Stimulated activated CD4-positive, alpha-beta T cell treated with anti-CD3 and anti-CD28 coated beads, TNF-alpha, amount 100 ng/mL, for 24 hours (primary cell): ENCODE measurements at regions not wholly inside any gene's neighbourhood (a gene's known extent, or its start where the extent isn't known, plus 50 kb on each side); places are given as distances from the start of the nearest gene placed in this dataset.

Experiments used
- DNase-seq, 3 experiments: peaks; one replicate each; pipeline ENCODE4 v3.0.0-alpha.2; 2020; ENCODE audit warnings: low read depth in 3 of 3

DNA sequence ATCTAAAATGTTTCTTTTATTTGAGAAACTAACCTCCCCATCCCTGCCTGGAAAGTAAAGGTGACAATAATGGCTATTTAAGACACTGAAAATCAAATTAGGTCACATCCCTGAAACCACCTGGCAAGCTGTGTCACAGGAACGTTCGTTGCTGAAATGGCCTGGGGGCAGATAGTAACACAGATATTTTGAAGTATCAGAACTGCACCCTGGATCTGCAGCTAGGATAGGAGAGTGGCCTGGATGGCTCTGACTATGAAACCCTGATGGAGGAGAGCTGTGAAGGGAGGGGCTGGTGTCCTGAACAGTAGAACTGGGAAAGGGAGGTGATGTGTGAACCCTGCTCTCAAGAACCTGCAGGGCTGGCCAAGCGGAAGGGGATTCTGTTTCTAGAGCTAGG lies 648.3 kb upstream of the CFAP20DC start:
- no peak for DNase-seq

DNA sequence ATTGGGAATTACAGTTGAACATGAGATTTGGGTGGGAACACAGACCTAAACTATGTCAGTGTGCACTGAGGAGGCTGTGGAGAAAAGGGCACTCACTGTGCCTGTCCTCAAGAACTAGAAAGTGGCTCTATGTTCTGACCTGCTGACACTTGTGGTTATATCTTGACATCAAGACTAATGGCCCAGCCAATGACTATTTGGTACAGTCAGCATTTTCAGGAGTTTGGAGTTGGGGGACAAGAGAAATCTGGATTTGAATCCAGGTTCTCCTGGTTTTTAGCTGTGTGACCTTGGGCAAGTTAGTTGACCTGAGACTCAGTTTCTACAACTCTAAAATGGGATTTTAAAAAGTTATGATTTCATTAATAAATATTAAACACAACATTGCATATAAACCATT lies 647.0 kb upstream of the CFAP20DC start:
- no peak for DNase-seq

DNA sequence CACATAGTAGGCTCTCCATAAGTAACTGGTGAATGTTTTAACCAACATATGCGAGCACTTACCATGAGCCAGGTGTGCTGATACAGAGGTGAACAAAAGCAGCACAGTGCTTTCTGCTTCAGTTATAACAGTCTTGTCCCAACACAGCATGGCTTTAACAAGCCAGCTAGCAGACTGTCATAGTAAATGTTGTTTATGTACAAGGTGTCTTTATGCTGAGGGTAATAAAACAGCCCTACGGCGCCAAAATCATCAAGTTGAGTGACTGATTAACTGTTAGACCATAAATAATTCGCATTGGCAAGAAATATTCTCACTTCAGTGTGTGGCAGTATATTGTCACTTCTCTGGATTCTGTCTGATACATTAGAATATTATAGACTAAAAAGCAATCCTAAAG lies 646.0 kb upstream of the CFAP20DC start:
- DNase-seq = no peak

DNA sequence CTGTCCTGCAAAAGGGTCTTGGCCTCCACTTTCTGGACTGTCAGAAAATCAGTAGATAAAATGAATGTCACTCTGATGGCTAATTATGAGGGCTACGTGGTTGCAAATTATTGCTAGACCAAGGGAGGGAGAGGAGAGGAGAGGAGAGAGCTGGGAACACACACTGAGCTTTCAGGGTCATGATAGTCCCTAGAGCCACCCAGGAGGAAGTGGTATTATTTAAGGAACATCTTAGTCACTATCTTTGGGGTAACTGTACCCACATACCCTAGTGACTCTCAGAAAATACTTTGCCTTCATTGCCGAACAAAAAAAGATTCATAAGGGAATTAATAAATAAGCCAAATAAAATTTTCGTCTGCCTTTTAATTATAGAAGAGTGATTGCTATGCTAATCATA lies 642.3 kb upstream of the CFAP20DC start:
- no peak for DNase-seq

DNA sequence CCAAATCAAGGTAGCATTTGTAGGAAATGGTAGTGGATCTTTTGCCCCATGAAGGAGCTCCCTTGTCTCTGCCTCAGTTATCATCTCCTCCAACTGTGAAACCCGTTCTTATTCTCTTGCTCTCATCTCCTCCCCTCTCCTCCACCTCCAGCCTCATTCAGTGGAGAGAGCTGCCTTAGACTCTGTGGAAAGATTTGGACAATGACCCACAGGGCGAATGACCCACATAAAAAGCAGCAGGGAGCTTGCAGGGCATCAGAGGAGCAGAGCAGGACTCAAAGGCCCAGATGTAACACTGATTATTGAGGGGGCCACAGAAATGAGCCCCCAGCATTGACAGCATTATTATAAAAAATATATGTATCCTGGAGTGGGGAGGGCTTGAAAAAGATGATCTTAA lies 641.1 kb upstream of the CFAP20DC start:
- no peak for DNase-seq

DNA sequence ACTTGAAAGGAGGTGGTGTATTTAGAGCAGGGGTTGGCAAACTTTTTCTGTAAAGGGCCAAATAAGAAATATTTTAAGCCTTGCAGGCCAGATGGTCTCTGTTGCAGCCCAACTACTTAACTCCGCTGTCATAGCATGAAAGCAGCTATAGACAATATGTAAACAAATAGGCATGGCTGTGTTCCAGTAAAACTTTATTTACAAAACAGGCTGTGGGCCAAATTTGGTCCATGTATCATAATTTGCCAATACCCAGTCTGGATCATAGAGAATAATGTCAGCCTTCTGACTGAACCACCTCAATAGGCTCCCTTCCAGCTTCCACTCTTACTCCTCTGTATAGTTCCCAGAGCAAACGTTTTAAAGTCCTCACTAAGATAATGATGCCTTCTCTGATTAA lies 638.8 kb upstream of the CFAP20DC start:
- DNase-seq = no peak

DNA sequence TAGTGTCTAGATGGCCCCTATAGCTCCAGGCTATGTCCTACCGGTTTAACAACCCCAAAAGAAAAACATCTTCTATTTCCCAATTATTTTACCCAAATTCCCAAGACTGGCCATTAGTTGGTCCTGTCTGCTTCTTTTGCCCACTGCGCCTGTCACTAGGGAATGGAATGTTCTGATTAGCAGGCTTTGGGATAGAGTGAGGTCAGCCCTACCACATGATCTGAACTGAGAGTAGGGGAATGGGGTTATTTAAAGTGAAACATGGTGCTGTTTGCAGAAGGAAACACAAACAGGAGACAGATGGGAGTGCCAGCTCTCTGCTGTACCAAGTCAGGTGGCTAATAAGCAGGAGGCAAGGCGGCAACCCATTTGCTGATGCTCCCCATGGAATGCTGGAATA lies 635.6 kb upstream of the CFAP20DC start:
- DNase-seq = no peak

DNA sequence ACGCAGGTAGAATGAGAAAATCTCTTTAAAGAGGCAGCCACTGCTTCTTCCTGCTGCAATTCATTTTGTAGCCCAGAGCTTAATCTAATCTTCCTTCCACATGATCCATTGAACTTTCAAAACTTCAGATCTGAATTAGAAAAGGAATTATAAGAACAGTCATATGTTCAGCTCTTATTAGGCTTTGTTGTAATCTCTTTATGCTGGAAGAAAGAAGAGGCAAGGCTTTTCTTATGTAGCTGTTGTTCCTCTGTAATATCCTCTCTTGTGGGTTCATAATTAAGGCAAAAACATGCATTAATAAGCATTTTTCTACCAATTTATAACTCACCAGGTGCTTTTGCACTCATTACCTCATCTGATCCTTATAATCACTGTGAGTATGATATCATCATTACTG lies 634.9 kb upstream of the CFAP20DC start:
- no peak for DNase-seq

DNA sequence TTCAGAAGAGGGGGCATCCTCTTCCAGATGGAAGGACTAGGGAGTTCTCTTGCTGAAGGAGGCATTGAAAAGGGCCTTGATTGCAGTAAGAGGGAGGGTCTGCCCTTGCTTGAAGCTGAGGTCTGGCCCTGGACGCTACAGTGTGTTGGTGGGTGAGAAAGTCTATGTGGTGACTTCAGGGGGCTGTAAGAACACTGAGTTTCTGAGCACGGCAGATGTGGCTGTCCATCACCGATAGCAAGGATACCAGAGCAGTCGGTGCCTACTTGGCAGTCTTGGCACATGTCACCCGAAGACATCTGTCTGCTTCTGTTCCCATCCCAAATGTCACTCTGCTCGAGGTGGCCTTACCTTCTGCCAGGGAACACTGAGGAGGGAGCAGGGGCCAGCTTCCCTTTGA lies 631.1 kb upstream of the CFAP20DC start:
- DNase-seq = no peak

DNA sequence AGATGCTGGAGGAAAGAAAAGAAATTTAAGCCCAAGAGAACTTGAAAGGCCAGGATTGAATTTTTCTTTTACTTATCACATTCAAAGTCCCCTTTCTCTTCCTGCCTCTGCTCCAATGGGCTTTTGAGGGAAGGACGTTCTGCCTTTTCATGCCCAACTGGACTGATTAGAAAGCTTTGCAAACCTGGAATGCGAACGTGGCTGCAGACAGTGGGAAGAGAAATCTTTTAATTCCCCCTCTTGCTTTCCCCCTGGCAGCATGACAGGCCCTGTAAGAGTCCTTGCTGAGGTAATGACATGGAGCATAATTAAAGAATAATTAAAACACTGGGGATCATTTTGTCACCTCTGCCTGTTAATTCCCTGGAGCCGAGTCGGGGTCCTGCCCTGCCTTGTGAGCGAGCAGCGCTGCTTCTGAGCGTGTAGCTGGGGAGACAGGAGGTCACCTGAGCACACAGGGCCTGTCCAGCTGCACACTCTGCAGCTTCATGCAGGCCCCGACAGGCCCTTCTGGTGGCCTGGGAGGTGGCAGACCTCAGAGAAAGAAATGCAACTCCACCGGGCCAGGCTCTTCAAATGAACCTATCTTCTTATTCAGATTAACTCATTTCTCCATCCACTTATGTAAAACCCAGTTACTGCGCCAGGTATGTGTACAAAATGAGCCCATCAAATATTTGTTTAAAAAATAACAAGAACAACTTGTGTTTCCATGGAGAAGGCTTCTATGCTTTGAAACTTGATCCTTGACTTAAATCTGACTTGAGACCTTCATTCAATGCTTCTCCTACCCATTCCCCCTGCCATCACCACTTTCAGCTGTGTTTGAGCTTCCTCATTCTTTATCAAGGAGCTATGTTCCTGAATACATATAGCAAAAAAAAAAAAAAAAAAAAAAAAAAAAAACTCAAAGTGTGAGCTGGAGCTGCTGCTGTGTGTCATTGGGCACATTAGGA lies 628.2 kb upstream of the CFAP20DC start:
- no peak for DNase-seq

DNA sequence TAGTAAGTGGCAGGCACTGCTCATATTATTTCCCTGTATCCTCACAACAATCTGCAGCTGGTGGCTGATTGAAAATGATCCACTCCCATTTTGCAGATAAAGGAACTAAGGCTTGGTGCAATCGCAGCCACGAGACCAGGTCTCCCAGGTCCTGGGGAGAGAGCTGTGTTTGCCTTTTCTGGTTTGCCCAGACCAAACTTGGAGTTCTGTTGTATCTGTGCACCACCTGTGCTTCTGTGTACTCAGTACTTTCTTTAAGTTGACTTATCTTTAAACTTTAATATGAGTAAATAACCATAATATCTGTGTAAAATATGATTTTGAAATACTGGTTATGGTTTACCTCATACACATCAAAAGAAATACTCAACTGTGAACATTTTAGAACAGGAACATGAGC lies 625.7 kb upstream of the CFAP20DC start:
- DNase-seq = no peak

DNA sequence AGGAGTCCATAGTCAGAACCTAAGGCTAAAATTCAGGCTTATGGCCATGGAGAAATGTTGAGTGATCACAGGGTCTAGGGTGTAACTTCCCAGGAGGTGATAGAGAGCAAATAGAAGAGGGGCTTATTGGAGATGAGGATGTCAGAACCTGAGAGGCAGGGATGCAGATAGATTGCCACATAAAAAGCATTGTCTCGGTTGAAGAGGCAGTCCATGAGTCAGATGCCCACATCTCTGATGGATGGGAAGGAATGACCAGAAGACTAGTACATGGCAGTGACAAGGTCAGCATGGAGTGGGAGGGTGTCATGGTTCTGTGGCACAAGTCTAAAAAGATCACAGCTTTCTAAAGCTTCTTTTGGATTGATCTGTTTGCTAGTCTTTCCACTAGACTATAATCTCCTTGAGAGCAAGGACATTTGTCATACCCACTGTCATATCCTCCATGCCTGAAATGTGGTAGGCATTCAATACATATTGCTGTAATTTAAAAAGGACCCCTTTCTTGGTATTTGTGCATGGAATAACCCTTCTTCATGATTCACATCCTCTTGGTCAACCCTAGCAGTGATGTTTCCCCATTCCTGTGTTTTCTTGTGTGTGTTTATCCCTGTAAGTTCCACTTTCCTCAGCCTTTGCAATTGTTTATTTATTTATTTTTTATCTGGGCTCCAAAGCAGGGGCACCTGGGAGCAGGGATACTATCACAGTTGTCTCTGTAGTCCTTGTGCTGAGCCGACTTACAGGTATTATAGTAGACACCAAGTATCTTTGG lies 613.4 kb upstream of the CFAP20DC start:
- no peak for DNase-seq

DNA sequence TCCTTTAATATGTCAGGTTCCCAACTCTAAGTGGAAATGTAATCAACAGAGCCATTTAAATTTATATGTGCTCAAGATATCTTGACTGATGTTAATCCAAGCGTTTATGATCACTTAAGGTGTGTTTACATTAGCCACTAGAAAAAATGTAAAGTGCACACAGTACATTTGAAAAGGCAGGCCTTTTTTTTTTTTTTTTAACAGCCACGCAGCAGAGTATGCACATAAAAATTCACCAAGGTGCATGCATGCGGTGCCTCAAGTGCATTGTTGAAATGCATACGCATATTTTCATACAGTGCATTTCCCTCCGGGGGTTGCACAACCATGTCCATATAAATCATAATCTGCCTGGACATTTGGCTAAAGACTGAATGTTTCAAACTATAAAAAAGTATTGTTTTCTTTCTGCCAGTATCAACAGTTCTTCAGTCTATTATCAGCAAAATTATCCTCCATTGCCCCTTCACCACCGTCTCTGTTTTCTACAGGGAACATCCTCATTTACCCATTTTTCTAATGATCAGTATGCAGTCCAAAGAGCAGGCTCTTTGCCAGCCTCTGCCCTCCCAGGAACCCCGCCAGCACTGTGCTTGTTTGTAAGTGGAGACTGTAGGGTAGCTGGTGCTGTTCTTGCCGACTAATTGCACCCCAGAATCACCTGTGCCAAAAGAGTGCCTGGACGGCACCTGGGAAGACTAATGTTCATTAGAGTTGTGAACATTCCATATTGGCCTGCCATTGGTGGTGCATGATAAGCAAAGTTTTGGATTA lies 611.2 kb upstream of the CFAP20DC start:
- DNase-seq = no peak

DNA sequence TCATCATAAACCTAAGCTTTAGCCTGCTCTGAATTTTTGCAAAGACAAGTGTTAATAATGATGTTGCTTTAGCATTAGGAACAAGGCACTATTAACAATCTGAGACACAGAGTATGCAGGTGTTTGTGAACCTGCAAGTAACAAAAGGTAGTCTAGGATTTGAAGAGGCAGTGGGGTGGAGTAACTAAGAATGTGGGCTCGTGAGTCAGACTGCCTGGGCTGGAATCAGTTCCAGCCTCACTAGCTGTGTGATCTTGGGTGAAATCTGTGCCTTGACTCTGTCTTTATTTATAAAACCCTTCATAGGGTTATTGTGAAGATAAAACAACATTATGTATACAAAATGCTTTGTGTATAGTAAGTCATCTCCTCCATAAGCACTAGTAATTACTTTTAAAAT lies 610.6 kb upstream of the CFAP20DC start:
- no peak for DNase-seq

DNA sequence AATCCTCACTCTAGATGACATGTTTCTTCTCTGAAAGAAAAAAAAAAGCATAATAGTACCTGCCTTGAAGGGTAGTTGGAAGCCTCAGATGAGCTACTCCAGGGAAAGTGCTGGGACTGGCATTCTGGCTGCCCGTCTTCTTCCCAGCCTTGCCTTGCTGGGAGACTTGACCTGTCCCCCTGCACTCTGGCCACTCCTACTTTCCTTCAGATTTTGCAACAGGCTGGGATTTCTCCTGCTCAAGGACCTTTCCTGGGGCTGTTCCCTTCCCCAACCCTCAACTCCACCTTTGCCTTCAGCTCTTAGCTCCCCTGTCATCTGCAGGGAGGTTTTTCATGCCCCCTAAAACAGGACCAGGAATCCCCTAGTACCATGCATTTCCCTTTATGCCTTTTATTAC lies 609.9 kb upstream of the CFAP20DC start:
- DNase-seq = no peak

DNA sequence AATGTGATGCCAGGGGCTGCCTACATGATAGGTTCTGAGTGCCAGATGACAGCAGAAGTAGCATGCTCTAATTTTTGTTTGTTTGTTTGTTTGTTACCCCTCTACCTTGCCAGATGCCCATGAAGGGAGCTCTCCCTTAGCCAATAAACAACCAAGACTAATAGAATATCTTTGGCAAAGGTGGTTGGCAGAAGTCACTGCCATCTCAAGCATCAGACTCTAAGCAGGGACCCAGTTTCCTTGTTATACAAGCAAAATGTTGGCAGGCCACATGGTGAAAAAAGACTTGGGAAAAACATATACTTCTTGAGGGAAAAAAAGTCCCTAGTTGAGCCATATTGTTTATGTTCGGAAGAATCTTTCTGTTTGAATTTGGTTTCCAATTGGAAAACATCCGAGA lies 609.0 kb upstream of the CFAP20DC start:
- no peak for DNase-seq

DNA sequence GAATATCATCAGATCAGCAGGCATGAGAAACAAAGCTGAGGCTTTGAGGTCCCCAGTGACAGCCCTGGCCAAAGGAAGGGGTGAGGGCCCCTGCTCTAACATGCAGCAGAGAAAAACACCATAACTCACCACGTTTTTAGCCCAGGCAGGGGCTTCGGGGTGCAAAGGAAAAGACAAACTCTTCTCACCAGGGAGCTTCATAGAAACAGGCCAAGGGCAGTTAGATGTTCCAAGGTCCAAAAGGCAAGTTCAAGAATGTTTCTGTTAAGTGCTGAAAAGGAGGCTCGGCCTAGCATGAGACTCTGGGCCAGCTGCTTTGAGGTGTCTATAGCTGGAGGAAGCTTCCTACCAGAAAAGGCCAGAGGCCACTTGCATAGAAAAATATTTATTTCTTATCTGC lies 608.4 kb upstream of the CFAP20DC start:
- DNase-seq = no peak

DNA sequence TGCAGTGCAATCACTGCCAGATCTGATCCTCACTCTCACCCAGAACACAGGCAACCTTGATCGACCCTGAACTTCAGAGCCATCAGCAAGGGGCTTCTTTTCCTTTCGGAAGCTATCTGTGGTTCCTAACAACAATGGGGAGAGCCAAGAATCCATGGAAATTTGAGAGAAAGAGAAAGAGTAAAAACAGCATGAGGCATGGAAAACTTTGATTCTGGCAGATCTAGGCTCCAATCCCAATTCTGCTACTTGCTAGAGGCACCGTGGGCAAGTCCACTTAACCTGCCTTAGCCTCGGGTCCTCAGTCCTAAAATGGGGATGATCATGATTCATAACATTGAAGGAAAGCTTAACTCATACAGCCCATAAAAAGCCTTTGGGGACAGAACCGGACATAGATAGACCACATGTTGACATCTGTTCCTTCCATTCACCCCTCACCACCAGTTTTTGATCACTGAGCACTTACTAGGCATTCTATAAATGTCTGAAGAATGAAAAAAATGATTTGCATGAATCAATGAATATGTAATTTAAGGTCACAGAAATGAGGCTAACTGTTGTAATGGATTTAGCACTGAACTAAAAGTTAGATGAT lies 605.7 kb upstream of the CFAP20DC start:
- DNase-seq = no peak

DNA sequence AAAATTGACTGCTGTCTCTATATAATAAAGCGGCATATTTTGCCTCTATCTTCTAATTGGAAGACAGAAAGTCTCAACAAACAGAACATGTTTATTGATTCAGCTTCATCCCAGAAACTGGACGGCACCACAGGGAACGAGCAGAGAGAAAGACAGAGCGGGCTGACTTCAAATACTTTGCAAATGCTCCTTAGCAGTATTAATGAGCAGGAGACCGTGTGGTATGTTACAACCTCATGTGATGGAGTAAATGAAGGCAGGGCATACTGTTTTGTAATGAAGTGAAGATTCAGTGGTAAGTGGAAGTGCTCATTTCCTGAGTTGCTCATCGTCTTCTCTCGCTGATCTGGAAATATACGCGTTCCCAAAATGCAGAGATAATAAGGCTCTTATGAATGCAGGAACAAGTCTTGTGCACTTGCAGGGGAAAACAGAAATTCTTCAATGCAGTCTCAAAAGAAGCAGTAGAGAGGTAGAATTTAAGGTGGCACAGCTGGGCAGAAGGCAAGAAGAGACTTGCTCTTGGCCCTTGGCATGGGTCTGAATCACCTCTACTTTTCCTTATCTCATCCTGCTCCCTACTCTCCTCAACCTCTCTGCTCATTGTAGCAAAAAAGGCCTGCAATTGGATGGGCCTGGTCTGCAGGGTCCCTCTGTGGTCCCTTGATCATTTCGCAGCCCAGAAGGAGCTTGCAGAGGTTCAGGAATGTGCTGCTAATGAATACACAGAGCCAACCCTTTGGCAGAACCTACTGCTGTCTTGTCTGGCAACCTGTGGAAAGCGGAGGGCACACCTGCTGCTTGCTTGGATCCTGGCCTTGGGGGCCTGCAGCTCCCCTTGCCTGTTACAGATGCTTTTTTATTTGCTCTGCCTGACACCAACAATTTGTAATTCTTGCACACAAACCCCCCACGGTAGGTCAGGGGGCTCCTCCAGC lies 604.9 kb upstream of the CFAP20DC start:
- DNase-seq = no peak

DNA sequence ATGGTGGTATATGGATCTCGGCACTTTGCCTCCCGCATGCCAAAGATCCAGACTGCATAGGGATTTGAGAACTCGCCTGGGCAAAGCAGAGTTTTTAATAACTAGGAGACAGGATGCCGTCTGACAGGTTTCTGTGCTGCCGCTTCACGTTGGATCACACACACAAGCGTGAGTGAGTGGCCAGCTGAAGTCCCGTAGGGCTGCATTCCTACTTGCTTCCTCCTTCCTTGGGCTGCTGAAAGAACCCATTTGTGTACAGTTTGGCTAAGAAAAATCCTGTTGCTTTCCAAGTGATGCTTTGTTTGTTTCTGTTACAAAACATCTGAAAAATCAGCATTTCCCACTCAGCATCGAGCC lies 604.3 kb upstream of the CFAP20DC start:
- no peak for DNase-seq
